ENCODE measurements at regions not wholly inside any gene's neighbourhood (a gene's known extent, or its start where the extent isn't known, plus 50 kb on each side); places are given as distances from the start of the nearest gene placed in this dataset.

GRCh38 chr9:11646831-11647230 lies 1034.0 kb upstream of the PTPRD start:
- CTCF ChIA-PET = no interaction called here
- ATAC-seq (no peak), DNase-seq (ENCODE audit: low read depth, low spot score) (no peak)
- H3K27me3 ChIP-seq (ENCODE audit: control insufficient read depth, insufficient read depth, low read length) = no peaks in the 10 kb centered on the region
- TF ChIP-seq POLR2AphosphoS5 (IDR thresholded peaks at IDR 0.05; ENCODE audit: low read depth, low read length) (no peak), CTCF (IDR thresholded peaks at IDR 0.05) (no peak), TCF7L2 (IDR thresholded peaks at IDR 0.05; ENCODE audit: low read depth, low read length) (no peak), REST (IDR thresholded peaks at IDR 0.05; ENCODE audit: insufficient read depth in 1 of 2, low read depth in 2 of 2, low read length in 1 of 2) (no peak), SIN3A (IDR thresholded peaks at IDR 0.05; ENCODE audit: borderline replicate concordance, insufficient read depth, low read depth, low read length) (no peak)
- H3K4me3 ChIP-seq (ENCODE audit: low read depth in 2 of 2, low read length in 2 of 2) = no peak overlapping the region
- no peak overlapping the region for H3K27ac ChIP-seq (ENCODE audit: low read length)
- intact Hi-C loops (cut with micrococcal nuclease; ENCODE audit: unreplicated experiment) (no loop called here), in situ Hi-C loops (cut with HindIII; ENCODE audit: low pct_unique_long_range_greater_than_20kb, low sequenced_read_pairs) (no loop called here)
- POLR2A ChIA-PET = no interaction called here
- no peaks in the 10 kb centered on the region for H3K9me3 ChIP-seq (ENCODE audit: control insufficient read depth, insufficient read depth, low read depth, low read length)
- H3K4me1 ChIP-seq (ENCODE audit: control insufficient read depth, insufficient read depth, low read length) = no peaks in the 10 kb centered on the region
- BruUV-seq (replicated peaks) = no TSS peak
- H3K36me3 ChIP-seq (ENCODE audit: control insufficient read depth, insufficient read depth, low read length) = no peaks in the 10 kb centered on the region

GRCh38 chr9:11653867-11654266 lies 1039.3 kb upstream of the TYRP1 start:
- in situ Hi-C loops (cut with HindIII; ENCODE audit: low pct_unique_long_range_greater_than_20kb, low sequenced_read_pairs) = no loop called here
- intact Hi-C loops (cut with micrococcal nuclease; ENCODE audit: unreplicated experiment) = no loop called here
- H3K36me3 ChIP-seq (ENCODE audit: control insufficient read depth, insufficient read depth, low read length) = no peaks in the 10 kb centered on the region
- DNase-seq (ENCODE audit: low read depth, low spot score) = no peak
- CTCF ChIA-PET = no interaction called here
- no peak overlapping the region for H3K27ac ChIP-seq (ENCODE audit: low read length)
- TF ChIP-seq REST (IDR thresholded peaks at IDR 0.05; ENCODE audit: insufficient read depth in 1 of 2, low read depth in 2 of 2, low read length in 1 of 2) (no peak), CTCF (IDR thresholded peaks at IDR 0.05) (no peak), POLR2AphosphoS5 (IDR thresholded peaks at IDR 0.05; ENCODE audit: low read depth, low read length) (no peak), TCF7L2 (IDR thresholded peaks at IDR 0.05; ENCODE audit: low read depth, low read length) (no peak), SIN3A (IDR thresholded peaks at IDR 0.05; ENCODE audit: borderline replicate concordance, insufficient read depth, low read depth, low read length) (no peak)
- POLR2A ChIA-PET = interaction anchor here (0.7 kb wide), 1 partner anchor 415 kb away, joined by 3 read pairs; no protein-coding TSS in a partner anchor
- H3K4me1 ChIP-seq (ENCODE audit: control insufficient read depth, insufficient read depth, low read length) = no peaks in the 10 kb centered on the region
- BruUV-seq (replicated peaks) = no TSS peak
- no peak for ATAC-seq
- no peak overlapping the region for H3K4me3 ChIP-seq (ENCODE audit: low read depth in 2 of 2, low read length in 2 of 2)
- no peaks in the 10 kb centered on the region for H3K27me3 ChIP-seq (ENCODE audit: control insufficient read depth, insufficient read depth, low read length)
- H3K9me3 ChIP-seq (ENCODE audit: control insufficient read depth, insufficient read depth, low read depth, low read length) = no peaks in the 10 kb centered on the region

All from Panc1 (cell line).